Esophagus muscularis mucosa (tissue), 4 donors: ENCODE measurements at regions not wholly inside any gene's neighbourhood (a gene's known extent, or its start where the extent isn't known, plus 50 kb on each side); places are given as distances from the start of the nearest gene placed in this dataset.

Source experiments
- DNase-seq: peaks from one replicate; pipeline ENCODE4 v3.0.0-alpha.2; 2017; ENCODE audit errors: extremely low spot score
- H3K27ac ChIP-seq, 4 donors: fragments of 200-600 bp; sonication (generic); replicated peaks in 1 of 4; 1 replicate in 3 of 4; 2 replicates in 1 of 4; pipeline ENCODE4 v1.5.1; 2016 to 2019; ENCODE audit warnings: mild to moderate bottlenecking in 1 of 4
- H3K27me3 ChIP-seq, 4 donors: fragments of 200-600 bp; sonication (generic); one replicate each; pipeline versions ENCODE4 v1.5.1 to v1.6.0; 2016 to 2019
- H3K36me3 ChIP-seq, 4 donors: fragments of 200-600 bp; sonication (generic); one replicate each; pipeline ENCODE4 v1.5.1; 2016 to 2019
- H3K4me1 ChIP-seq, 4 donors: fragments of 200-600 bp; sonication (generic); one replicate each; pipeline ENCODE4 v1.5.1; 2016 to 2019
- H3K4me3 ChIP-seq, 4 donors: fragments of 200-600 bp; sonication (generic); 1 replicate in 2 of 4; 2 replicates in 2 of 4; pipeline ENCODE4 v1.5.1; 2016 to 2019; ENCODE audit warnings: mild to moderate bottlenecking in 4 of 4, moderate library complexity in 1 of 4
- H3K9me3 ChIP-seq, 4 donors: fragments of 200-600 bp; sonication (generic); 1 replicate in 3 of 4; 2 replicates in 1 of 4; pipeline ENCODE4 v1.5.1; 2016 to 2019
- CTCF ChIP-seq, 3 experiments: fragments of 200-600 bp in 2 of 3; fragments of 450-650 bp in 1 of 3; sonication (generic) in 2 of 3; IDR thresholded peaks; one replicate each; pipeline ENCODE4 v1.5.1; 2017 to 2019; ENCODE audit warnings: antibody characterized with exemption in 3 of 3, mild to moderate bottlenecking in 2 of 3, moderate library complexity in 1 of 3
- EP300 ChIP-seq: sonication (generic); formaldehyde crosslinking; IDR thresholded peaks from one replicate; pipeline ENCODE4 v1.6.1; 2017; ENCODE audit warnings: antibody characterized with exemption
- POLR2A ChIP-seq: fragments of 450-650 bp; IDR thresholded peaks from one replicate; pipeline ENCODE4 v1.6.1; 2017; ENCODE audit warnings: antibody characterized with exemption, moderate library complexity, mild to moderate bottlenecking, low read depth
- POLR2AphosphoS5 ChIP-seq, 2 donors: sonication (generic); formaldehyde crosslinking; IDR thresholded peaks; one replicate each; pipeline ENCODE4 v1.6.1; 2017; ENCODE audit warnings: antibody characterized with exemption in 2 of 2
- WGBS: methylation state at CpG from one replicate; pipeline ENCODE4 v1.1.5; 2018; 5-methylcytosine and 5-hydroxymethylcytosine counted together
- intact Hi-C: fragments of 100-400 bp; cut with DNase I; formaldehyde crosslinking; loops from one replicate; pipeline ENCODE4 v1.15.1; 2023

- intact Hi-C loops = no loop called here
- peak overlapping the region; percentile 43 to 65 (median 51) for H3K27ac ChIP-seq
- H3K4me3 ChIP-seq = no peak overlapping the region
- no peaks in the 10 kb centered on the region for H3K27me3 ChIP-seq
- no peak for TF ChIP-seq POLR2A
- no peak for TF ChIP-seq EP300
- TF ChIP-seq POLR2AphosphoS5 (IDR thresholded peaks at IDR 0.05) = no peak
- TF ChIP-seq CTCF (IDR thresholded peaks at IDR 0.05) = no peak
- 58% methylated on average over 6 of the region's 6 CpGs for WGBS
- peaks cover 0 to 39% (median 32%) of the 10 kb centered on the region in 4 donors for H3K4me1 ChIP-seq
- no peaks in the 10 kb centered on the region for H3K36me3 ChIP-seq
- DNase-seq = peak; percentile 60
- no peaks in the 10 kb centered on the region for H3K9me3 ChIP-seq
Observed at GRCh38 chr3:113138839-113139743, 72.3 kb upstream of the BOC start.

GRCh38 chr3:113140876-113141275 is 70.5 kb upstream of the BOC start:
- peak; percentile 12 for DNase-seq
- Histone ChIP-seq H3K36me3 (no peaks in the 10 kb centered on the region), H3K4me3 (no peak overlapping the region), H3K27ac (peak overlapping the region in 2 of 4 donors; percentile 3 to 35), H3K9me3 (no peaks in the 10 kb centered on the region), H3K27me3 (no peaks in the 10 kb centered on the region), H3K4me1 (peaks cover 0 to 34% (median 27%) of the 10 kb centered on the region in 4 donors)
- 84% methylated on average over 2 of the region's 2 CpGs for WGBS
- intact Hi-C loops = loop anchor here (5.0 kb wide), 1 partner anchor 71 kb away; the partner anchor contains the start of gene BOC
- TF ChIP-seq POLR2AphosphoS5 (IDR thresholded peaks at IDR 0.05) = no peak
- no peak for TF ChIP-seq CTCF (IDR thresholded peaks at IDR 0.05)
- TF ChIP-seq POLR2A = no peak
- TF ChIP-seq EP300 = no peak

- no peak for TF ChIP-seq POLR2AphosphoS5 (IDR thresholded peaks at IDR 0.05)
- TF ChIP-seq POLR2A = no peak
- no peak for TF ChIP-seq CTCF (IDR thresholded peaks at IDR 0.05)
- TF ChIP-seq EP300 = no peak
- Histone ChIP-seq H3K36me3 (no peaks in the 10 kb centered on the region), H3K4me3 (no peak overlapping the region), H3K27ac (peak overlapping the region in 1 of 4 donors; percentile 3), H3K9me3 (no peaks in the 10 kb centered on the region), H3K27me3 (no peaks in the 10 kb centered on the region), H3K4me1 (peaks cover 0 to 27% (median 24%) of the 10 kb centered on the region in 4 donors)
- peak; percentile 14 for DNase-seq
- 93% methylated on average over 2 of the region's 2 CpGs for WGBS
- intact Hi-C loops = loop anchor here (5.0 kb wide), 1 partner anchor 71 kb away; the partner anchor contains the start of gene BOC
Observed at GRCh38 chr3:113141543-113141942, 69.8 kb upstream of the BOC start.

- H3K36me3 ChIP-seq = no peaks in the 10 kb centered on the region
- TF ChIP-seq CTCF (IDR thresholded peaks at IDR 0.05) = no peak
- no peak for TF ChIP-seq EP300
- no peak for TF ChIP-seq POLR2AphosphoS5 (IDR thresholded peaks at IDR 0.05)
- TF ChIP-seq POLR2A = no peak
- no peaks in the 10 kb centered on the region for H3K9me3 ChIP-seq
- no peak overlapping the region for H3K4me3 ChIP-seq
- peak; percentile 24 for DNase-seq
- peak overlapping the region in 2 of 4 donors; percentile 6 to 8 for H3K27ac ChIP-seq
- H3K27me3 ChIP-seq = no peaks in the 10 kb centered on the region
- peaks cover 0 to 33% (median 30%) of the 10 kb centered on the region in 4 donors for H3K4me1 ChIP-seq
- intact Hi-C loops = loop anchor here (5.0 kb wide), 1 partner anchor 70 kb away; the partner anchor contains the start of gene BOC
Observed at GRCh38 chr3:113142476-113142875, 68.9 kb upstream of the BOC start.
